Stimulated activated CD8-positive, alpha-beta memory T cell treated with anti-CD3 and anti-CD28 coated beads, Interleukin-7, amount 100 ng/mL, for 24 hours (primary cell): ENCODE measurements at regions not wholly inside any gene's neighbourhood (a gene's known extent, or its start where the extent isn't known, plus 50 kb on each side); places are given as distances from the start of the nearest gene placed in this dataset.
"Not testable (repeated sequence)": the region's sequence is repeated elsewhere in the genome, so short reads cannot be mapped to it uniquely, and the experiment has no call there.

Source experiments
- DNase-seq: peaks from one replicate; pipeline ENCODE4 v3.0.0-alpha.2; 2020; ENCODE audit warnings: low read depth

DNA sequence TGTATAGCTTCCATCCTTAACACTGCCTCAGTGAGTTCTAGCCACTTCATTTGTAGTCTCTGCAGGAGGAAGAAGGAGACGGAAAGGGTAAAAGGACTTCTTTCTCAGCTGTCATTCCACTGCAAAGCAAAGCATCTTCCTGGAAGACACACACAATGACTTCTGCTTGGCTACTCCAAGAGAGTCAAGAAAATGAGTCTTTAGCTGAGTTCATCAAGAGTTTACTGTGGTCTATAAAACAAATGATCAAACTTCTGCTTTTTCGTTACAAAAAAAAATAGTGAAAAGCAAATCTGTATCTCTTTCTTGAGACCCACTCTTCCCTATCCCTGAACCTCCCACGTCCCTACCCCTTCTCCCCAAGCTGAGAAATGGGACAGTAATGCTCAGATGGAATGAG is 205.0 kb upstream of the AHR start:
- no peak for DNase-seq

- DNase-seq = no peak
Measured at GRCh38 chr7:17094963-17095574, 203.4 kb upstream of the AHR start.

DNA sequence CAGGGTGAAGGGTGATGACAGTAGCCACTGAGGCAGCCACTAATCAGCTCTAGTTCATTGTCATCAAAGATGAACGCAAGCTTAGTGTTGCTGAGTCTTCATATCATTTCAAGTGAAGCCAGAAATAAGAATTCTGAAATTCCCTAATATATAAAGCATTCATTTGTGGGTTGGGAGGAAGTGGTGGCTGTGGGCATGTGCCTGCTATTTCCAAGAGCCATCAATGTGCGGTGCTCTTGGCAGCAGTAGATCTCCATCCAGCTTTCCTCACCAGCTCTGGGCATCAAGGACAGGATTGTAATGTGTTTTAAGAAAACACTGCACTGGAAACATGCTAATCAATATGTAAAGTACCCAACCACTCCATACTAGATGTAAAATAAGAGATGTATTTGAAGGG is 202.5 kb upstream of the AHR start:
- DNase-seq = no peak

GRCh38 chr7:17097668-17098297 is 200.7 kb upstream of the AHR start:
- DNase-seq = no peak

DNA sequence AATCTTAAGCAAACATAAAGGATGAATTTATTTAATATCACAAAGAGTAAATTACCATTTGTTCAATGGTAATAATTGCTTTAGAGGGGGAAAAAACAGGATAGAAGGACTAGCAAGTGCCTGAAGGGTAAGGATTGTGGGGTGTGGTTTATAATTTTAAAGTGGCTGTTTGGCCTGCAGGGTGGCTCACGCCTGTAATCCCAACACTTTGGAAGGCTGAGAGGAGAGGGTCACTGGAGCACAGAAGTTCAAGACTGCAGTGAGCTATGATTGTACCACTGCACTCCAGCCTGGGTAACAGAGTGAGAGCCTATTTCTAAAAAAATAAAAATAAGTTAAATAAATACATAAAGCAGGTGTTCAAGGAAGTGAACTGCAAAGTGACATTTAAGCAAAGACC is 199.9 kb upstream of the AHR start:
- DNase-seq = no peak

DNA sequence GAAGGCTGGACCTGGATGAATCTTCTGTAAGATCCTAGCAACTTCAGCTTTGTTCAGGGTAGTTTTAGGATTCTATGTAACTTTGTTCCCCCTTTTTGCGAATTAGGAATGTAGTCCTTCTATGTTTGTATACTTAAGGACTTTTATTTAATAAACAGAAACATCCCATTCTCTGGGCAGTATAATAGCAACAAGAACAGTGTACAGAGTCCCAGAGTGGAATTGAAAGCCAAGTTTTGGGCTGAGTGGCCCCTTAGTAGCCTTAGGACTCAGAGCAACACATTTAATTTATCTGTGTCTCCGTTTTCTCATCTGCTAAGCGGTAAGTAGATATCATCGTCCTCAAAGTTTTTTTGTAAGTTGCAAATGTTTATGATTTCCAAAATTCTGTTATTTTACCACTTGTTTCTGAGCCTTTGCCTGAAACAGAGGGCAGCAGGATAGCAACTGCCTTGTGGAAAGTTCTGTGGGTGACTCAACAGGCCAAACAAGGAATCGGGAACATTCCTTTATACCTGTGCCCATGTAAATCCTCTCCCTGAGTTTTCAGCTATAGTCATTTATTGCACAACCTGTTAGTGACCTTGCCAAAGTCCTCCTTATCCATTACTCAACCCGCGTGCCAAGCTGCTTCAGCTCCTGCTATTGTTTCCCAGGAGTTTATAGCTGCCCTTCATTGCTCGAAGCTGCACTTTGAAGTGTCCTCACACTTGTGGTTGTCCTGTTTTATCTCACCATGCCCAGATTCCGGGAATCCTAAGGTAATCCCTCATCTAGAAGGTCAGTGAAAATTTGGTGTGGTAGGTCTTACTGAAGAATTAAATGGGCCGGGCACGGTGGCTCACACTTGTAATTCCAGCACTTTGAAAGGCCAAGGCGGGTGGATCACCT is 199.1 kb upstream of the AHR start:
- DNase-seq = no peak

DNA sequence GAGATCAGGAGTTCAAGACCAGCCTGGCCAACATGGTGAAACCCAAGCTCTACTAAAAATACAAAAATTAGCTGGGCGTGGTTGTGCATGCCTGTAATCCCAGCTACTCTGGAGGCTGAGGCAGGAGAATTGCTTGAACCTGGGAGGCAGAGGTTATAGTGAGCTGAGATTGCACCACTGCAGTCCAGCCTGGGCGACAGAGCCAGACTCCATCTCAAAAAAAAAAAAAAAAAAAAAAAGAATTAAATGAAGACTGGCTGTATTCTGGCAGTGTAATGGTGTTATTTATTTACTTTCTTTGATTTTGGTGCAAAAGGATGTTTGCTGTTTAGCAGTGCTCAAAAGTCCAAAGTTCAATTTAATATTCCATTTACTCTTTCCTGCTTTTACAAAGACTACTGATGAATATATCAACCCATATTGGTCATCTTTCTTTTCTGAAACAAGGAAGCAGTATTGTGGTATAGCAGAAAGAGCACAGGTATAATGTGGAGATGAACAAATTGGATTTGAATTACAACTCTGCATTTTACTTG is 198.4 kb upstream of the AHR start:
- DNase-seq = not testable (repeated sequence)

GRCh38 chr7:17101207-17101696 is 197.2 kb upstream of the AHR start:
- no peak for DNase-seq

DNA sequence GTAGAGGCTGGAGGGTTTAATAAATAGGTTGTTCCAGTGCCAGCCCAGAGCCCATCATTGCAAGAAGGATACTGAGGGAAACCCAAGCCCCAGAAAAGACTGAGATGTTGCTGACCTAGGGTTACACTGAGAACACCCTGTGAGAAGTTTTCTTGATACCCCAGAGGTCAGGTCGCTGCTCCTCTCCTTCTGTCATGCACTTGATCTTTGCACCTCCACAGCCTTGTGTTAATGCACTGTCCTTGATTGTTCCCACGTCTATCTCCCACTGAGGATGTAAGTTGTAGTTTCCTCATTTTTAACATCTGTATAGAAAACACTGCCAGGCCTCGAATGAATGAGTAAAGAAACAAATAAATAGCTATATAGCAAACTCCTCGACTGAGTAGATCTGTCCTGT is 195.3 kb upstream of the AHR start:
- DNase-seq = no peak

DNA sequence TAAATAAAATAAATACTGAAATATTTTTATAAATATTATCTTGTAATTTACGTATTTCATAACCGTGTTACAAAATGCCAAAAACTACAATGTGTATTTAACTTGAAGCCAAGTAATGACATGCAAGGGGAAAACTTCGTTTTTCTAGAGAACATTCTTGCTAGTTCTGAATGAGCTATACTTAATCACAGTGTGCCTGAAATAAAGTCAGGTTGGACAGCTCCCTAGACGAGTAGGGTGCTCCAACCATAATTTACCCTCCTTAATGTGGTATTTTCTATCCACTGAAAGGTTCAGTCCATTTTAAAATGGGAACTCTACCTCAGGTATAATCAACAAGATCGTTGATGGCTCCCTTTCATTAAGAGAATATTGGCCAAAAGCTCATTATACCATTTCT is 194.5 kb upstream of the AHR start:
- no peak for DNase-seq

GRCh38 chr7:17104419-17104818 is 194.0 kb upstream of the AHR start:
- no peak for DNase-seq

GRCh38 chr7:17105701-17106100 is 192.8 kb upstream of the AHR start:
- no peak for DNase-seq

DNA sequence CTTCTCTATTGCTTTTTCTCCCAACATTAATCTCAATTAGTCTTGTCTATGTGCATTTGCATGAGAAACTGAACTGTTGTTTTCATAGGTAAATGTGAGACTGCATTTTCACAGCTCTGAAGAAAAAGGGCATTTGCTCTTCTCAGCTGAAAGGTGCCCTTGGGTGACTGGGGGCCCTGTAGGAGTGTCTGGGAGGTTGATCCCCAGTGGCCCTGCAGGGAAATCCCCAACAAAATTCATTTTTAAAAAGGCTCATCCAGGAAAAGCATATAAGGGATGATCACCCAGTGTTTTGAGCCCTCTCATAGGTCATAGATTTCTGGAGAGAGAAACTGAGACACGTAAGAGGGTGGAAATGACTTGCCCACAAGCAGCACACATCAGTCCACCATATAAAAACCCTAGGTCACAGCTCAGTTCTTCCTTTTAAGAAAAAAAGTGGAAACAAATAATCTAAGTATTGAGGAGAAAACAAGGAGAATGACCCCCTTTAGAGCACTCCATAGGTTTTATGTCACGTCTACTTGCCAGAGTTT is 190.3 kb upstream of the AHR start:
- DNase-seq = no peak

DNA sequence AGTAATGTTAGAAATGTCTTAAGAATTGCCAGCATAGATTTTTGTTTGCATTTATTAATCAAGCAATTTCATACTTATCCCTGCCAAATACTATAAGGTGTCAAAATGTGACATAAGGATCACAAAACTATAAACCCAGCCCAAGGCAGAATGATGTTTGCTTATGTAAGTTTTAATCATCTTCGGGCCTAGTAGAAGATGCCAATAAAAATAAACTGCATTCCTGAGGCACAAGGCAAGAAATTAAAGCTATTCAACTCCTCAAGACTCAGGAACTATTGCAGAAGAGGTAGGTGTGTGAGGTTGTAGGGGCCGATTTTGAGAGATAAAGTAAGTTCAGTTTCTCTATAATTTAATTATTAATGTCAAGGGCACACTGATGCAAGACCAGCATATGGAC is 189.4 kb upstream of the AHR start:
- DNase-seq = no peak

- DNase-seq = not testable (repeated sequence)
Measured at GRCh38 chr7:17113770-17114169, 184.7 kb upstream of the AHR start.

- DNase-seq = no peak
Measured at GRCh38 chr7:17118412-17118811, 180.0 kb upstream of the AHR start.

GRCh38 chr7:17120756-17121155 is 177.7 kb upstream of the AHR start:
- DNase-seq = no peak

GRCh38 chr7:17121671-17122070 is 176.8 kb upstream of the AHR start:
- DNase-seq = no peak

DNA sequence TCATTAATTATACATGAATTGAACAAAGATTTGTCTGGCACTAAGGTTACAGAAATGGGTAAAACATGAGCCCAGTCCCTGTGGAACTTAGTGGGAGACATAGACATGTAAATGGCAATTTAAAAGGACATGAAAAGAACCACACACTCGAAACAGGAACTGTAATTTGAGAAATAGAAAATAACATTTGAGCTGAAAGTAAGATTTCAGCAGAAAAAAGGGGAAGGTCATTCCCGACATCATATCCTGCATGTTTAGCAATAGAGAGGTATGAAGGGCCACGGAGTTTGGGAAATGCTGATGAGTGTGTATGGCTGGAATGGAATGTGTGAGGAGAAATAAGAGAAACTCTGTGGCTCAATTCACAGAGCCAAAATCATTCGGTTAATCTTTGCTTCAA is 175.4 kb upstream of the AHR start:
- no peak for DNase-seq

DNA sequence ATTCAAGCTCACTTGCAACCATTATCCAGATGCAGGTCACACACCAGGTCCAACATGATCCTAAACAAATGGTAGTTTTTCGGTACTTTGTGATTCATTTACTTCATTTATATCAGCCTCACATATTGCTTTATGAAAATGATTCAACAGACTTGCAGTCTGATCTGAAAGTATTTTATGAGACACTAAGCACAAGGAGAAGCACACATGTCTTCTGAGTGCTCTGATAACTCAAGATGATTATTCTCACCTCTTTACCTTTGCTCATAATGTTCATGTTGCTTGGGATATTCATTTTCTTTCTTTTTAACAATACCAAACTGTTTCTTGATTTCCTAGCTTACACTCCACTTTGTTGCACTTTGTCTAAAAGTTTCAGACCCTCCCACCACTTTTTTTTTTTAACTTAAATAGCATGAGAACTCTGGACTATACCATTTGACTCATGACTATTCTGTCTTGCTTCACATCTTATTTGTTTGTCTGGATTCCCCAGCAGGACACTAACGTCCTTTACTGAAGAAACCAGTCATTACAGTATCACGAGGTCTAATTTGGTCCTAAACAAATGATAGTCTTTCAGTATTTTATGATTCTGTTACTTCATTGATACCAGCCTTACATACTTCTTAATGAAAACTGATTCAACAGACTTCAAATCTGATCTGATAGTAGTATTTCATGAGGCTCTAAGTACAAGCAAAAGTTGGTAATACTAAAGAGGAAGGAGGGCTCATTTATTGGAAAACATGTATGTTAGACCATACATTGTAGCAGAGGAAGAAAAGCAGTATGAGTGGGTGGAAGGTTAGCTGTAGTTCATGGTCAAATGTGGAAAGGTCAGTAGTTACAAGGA is 171.8 kb upstream of the AHR start:
- no peak for DNase-seq

DNA sequence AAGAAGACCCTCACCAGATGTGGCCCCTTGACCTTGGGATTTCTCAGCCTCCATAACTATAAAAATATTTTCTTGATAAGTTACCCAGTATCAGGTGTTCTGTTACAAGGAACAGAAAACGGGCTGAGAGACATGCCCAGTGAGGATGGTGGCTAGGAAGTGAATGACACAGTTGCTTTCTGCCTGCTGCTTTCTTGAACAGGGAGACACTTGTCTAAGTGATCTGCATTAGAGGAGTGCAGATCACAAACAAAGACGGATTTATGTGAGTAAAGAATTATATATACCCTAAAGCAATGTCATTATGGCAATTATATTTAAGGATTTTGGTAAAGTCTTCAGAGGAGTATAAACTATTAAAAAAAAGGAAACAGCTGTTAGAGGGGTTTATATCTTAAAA is 169.2 kb upstream of the AHR start:
- no peak for DNase-seq
